SK-N-SH (cell line): ENCODE measurements at regions not wholly inside any gene's neighbourhood (a gene's known extent, or its start where the extent isn't known, plus 50 kb on each side); places are given as distances from the start of the nearest gene placed in this dataset.
"Not testable (repeated sequence)": the region's sequence is repeated elsewhere in the genome, so short reads cannot be mapped to it uniquely, and the experiment has no call there.

Source experiments
- CTCF ChIA-PET: fragments of 300-600, 350-600 bp; formaldehyde crosslinking; extraction: SDS; loops from one replicate; lab custom pipeline; 2021; lab: Yijun Ruan, JAX
- POLR2A ChIA-PET: fragments of 350-600 bp; sonication (Branson Sonifier 250); formaldehyde crosslinking; extraction: SDS; loops from one replicate; lab custom pipeline; 2020; ENCODE audit warnings: antibody characterized with exemption, inconsistent platforms; lab: Yijun Ruan, JAX
- DNase-seq: peaks from one replicate; pipeline ENCODE4 v3.0.0; 2012
- H2AFZ ChIP-seq: fragments of 200-600 bp; sonication (generic); 2 replicates; pipeline ENCODE4 v1.8.1; 2016; ENCODE audit warnings: antibody characterized with exemption, mild to moderate bottlenecking, low read depth
- H3F3A ChIP-seq: fragments of 200-600 bp; sonication (generic); replicated peaks from 2 replicates; pipeline ENCODE3; 2016; ENCODE audit warnings: antibody characterized with exemption, mild to moderate bottlenecking; ENCODE audit not compliant: insufficient read depth
- H3K27ac ChIP-seq, 2 experiments: fragments of 200-500 bp in 1 of 2; fragments of 200-600 bp in 1 of 2; sonication (Bioruptor generic) in 1 of 2; sonication (generic), shearing (Covaris generic) in 1 of 2; 2 replicates each; pipeline versions ENCODE4 v1.5.1 to v1.6.1; 2014 to 2016; ENCODE audit warnings: low read depth in 2 of 2, inconsistent platforms in 1 of 2, low read length in 1 of 2, mild to moderate bottlenecking in 1 of 2, mixed read lengths in 1 of 2
- H3K27me3 ChIP-seq: fragments of 200-600 bp; sonication (generic), shearing (Covaris generic); 2 replicates; pipeline ENCODE4 v1.6.1; 2016; ENCODE audit warnings: mixed run types; ENCODE audit not compliant: insufficient read depth
- H3K36me3 ChIP-seq, 2 experiments: fragments of 200-500 bp in 1 of 2; fragments of 200-600 bp in 1 of 2; sonication (Bioruptor generic) in 1 of 2; sonication (generic) in 1 of 2; replicated peaks in 1 of 2; 2 replicates each; pipeline versions ENCODE3 to v1.5.1; 2014 to 2016; ENCODE audit warnings: low read length in 1 of 2, mild to moderate bottlenecking in 1 of 2; ENCODE audit not compliant: insufficient read depth in 2 of 2, control insufficient read depth in 1 of 2
- H3K4me1 ChIP-seq, 2 experiments: fragments of 200-500 bp in 1 of 2; fragments of 200-600 bp in 1 of 2; sonication (Bioruptor generic) in 1 of 2; sonication (generic), shearing (Covaris generic) in 1 of 2; 2 replicates each; pipeline versions ENCODE4 v1.5.1 to v1.6.1; 2014 to 2016; ENCODE audit warnings: low read depth in 1 of 2, low read length in 1 of 2, mixed run types in 1 of 2; ENCODE audit not compliant: insufficient read depth in 2 of 2, control insufficient read depth in 1 of 2
- H3K4me2 ChIP-seq: fragments of 200-600 bp; sonication (generic), shearing (Covaris generic); 2 replicates; pipeline ENCODE4 v1.6.1; 2017; ENCODE audit warnings: mixed run types
- H3K4me3 ChIP-seq, 2 experiments: fragments of 200-500 bp in 1 of 2; fragments of 200-600 bp in 1 of 2; sonication (Bioruptor generic) in 1 of 2; sonication (generic), shearing (Covaris generic) in 1 of 2; 2 replicates each; pipeline versions ENCODE4 v1.5.1 to v1.8.1; 2014 to 2016; ENCODE audit warnings: low read depth in 2 of 2, inconsistent platforms in 1 of 2, low read length in 1 of 2, mild to moderate bottlenecking in 1 of 2, mixed read lengths in 1 of 2, moderate library complexity in 1 of 2
- H3K79me2 ChIP-seq: fragments of 200-600 bp; sonication (generic); 2 replicates; pipeline ENCODE4 v1.8.1; 2017; ENCODE audit warnings: mild to moderate bottlenecking; ENCODE audit not compliant: insufficient read depth
- H3K9ac ChIP-seq: fragments of 200-600 bp; sonication (generic); 2 replicates; pipeline ENCODE4 v1.6.1; 2017; ENCODE audit warnings: mixed run types
- H3K9me2 ChIP-seq: fragments of 200-600 bp; sonication (generic); 2 replicates; pipeline ENCODE4 v1.6.1; 2017; ENCODE audit warnings: mixed run types
- H3K9me3 ChIP-seq: fragments of 200-600 bp; sonication (generic); 2 replicates; pipeline ENCODE4 v1.6.1; 2017; ENCODE audit warnings: mixed run types, mild to moderate bottlenecking, moderate library complexity
- H4K20me1 ChIP-seq: fragments of 200-600 bp; sonication (generic); 2 replicates; pipeline ENCODE4 v1.6.1; 2017; ENCODE audit warnings: mild to moderate bottlenecking, mixed run types; ENCODE audit not compliant: insufficient read depth
- ELF1 ChIP-seq: IDR thresholded peaks from 2 replicates; pipeline ENCODE4 v1.4.0; 2012
- EZH2phosphoT487 ChIP-seq: fragments of 200-600 bp; sonication (generic); IDR thresholded peaks from 2 replicates; pipeline ENCODE4 v1.6.1; 2017; ENCODE audit warnings: low read depth, mixed run types, mild to moderate bottlenecking, antibody characterized with exemption, moderate library complexity, borderline replicate concordance
- FOSL2 ChIP-seq: IDR thresholded peaks from 2 replicates; pipeline ENCODE4 v1.4.0; 2012; ENCODE audit warnings: low read depth, mild to moderate bottlenecking, moderate library complexity, borderline replicate concordance
- FOXM1 ChIP-seq: IDR thresholded peaks from 2 replicates; pipeline ENCODE4 v1.4.0; 2012; ENCODE audit warnings: low read depth, mild to moderate bottlenecking
- JUND ChIP-seq: IDR thresholded peaks from 2 replicates; pipeline ENCODE4 v1.4.0; 2012
- MAX ChIP-seq: IDR thresholded peaks from 2 replicates; pipeline ENCODE4 v1.4.0; 2012; ENCODE audit warnings: low read depth
- RCOR1 ChIP-seq: fragments of 150-350 bp; IDR thresholded peaks from 2 replicates; pipeline ENCODE4 v1.6.1; 2017; ENCODE audit warnings: antibody characterized with exemption, low read length
- SIN3A ChIP-seq: IDR thresholded peaks from 2 replicates; pipeline ENCODE4 v1.6.1; 2012; ENCODE audit warnings: low read depth, mild to moderate bottlenecking, low read length, moderate library complexity, borderline replicate concordance
- USF1 ChIP-seq: IDR thresholded peaks from 2 replicates; pipeline ENCODE4 v1.4.0; 2012; ENCODE audit warnings: low read depth, borderline replicate concordance
- WGBS: methylation state at CpG from one replicate; pipeline ENCODE4 v1.1.6; 2017; ENCODE audit warnings: low lambda C conversion rate; 5-methylcytosine and 5-hydroxymethylcytosine counted together
- TF ChIP-seq, protein P1 (sequence below): IDR thresholded peaks from 2 replicates; pipeline ENCODE4; 2012
- TF ChIP-seq, protein P2 (sequence below): fragments of 150-350 bp; IDR thresholded peaks from 2 replicates; pipeline ENCODE4 v1.6.1; 2016; ENCODE audit warnings: mild to moderate bottlenecking, low read depth, low read length
- TF ChIP-seq, protein P3 (sequence below): IDR thresholded peaks from 2 replicates; pipeline ENCODE4 v1.6.1; 2012; ENCODE audit warnings: mild to moderate bottlenecking, low read depth, low read length, moderate library complexity

GRCh38 chr12:60212159-60213000 is 616.6 kb downstream of the SLC16A7 start:
- TF ChIP-seq, protein P1, sequence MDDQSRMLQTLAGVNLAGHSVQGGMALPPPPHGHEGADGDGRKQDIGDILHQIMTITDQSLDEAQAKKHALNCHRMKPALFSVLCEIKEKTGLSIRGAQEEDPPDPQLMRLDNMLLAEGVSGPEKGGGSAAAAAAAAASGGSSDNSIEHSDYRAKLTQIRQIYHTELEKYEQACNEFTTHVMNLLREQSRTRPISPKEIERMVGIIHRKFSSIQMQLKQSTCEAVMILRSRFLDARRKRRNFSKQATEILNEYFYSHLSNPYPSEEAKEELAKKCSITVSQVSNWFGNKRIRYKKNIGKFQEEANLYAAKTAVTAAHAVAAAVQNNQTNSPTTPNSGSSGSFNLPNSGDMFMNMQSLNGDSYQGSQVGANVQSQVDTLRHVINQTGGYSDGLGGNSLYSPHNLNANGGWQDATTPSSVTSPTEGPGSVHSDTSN = no peak
- TF ChIP-seq FOXM1 (no peak), JUND (no peak), MAX (no peak), USF1 (no peak), ELF1 (no peak), EZH2phosphoT487 (no peak), FOSL2 (no peak), RCOR1 (no peak), SIN3A (no peak)
- TF ChIP-seq, protein P2, sequence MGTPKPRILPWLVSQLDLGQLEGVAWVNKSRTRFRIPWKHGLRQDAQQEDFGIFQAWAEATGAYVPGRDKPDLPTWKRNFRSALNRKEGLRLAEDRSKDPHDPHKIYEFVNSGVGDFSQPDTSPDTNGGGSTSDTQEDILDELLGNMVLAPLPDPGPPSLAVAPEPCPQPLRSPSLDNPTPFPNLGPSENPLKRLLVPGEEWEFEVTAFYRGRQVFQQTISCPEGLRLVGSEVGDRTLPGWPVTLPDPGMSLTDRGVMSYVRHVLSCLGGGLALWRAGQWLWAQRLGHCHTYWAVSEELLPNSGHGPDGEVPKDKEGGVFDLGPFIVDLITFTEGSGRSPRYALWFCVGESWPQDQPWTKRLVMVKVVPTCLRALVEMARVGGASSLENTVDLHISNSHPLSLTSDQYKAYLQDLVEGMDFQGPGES = no peak
- TF ChIP-seq, protein P3, sequence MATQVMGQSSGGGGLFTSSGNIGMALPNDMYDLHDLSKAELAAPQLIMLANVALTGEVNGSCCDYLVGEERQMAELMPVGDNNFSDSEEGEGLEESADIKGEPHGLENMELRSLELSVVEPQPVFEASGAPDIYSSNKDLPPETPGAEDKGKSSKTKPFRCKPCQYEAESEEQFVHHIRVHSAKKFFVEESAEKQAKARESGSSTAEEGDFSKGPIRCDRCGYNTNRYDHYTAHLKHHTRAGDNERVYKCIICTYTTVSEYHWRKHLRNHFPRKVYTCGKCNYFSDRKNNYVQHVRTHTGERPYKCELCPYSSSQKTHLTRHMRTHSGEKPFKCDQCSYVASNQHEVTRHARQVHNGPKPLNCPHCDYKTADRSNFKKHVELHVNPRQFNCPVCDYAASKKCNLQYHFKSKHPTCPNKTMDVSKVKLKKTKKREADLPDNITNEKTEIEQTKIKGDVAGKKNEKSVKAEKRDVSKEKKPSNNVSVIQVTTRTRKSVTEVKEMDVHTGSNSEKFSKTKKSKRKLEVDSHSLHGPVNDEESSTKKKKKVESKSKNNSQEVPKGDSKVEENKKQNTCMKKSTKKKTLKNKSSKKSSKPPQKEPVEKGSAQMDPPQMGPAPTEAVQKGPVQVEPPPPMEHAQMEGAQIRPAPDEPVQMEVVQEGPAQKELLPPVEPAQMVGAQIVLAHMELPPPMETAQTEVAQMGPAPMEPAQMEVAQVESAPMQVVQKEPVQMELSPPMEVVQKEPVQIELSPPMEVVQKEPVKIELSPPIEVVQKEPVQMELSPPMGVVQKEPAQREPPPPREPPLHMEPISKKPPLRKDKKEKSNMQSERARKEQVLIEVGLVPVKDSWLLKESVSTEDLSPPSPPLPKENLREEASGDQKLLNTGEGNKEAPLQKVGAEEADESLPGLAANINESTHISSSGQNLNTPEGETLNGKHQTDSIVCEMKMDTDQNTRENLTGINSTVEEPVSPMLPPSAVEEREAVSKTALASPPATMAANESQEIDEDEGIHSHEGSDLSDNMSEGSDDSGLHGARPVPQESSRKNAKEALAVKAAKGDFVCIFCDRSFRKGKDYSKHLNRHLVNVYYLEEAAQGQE = no peak
- TF ChIP-seq, all 33 proteins: peak for 0
- H3K36me3 ChIP-seq = no peaks in the 10 kb centered on the region
- no peaks in the 10 kb centered on the region for H3F3A ChIP-seq
- H3K4me3 ChIP-seq = no peak overlapping the region
- 15% methylated on average over 3 of the region's 3 CpGs for WGBS
- no peaks in the 10 kb centered on the region for H4K20me1 ChIP-seq
- no peak overlapping the region for H3K4me2 ChIP-seq
- no peaks in the 10 kb centered on the region for H3K9me3 ChIP-seq
- H3K79me2 ChIP-seq = no peaks in the 10 kb centered on the region
- H3K27ac ChIP-seq = no peak overlapping the region
- H3K9me2 ChIP-seq = no peaks in the 10 kb centered on the region
- no peak overlapping the region for H2AFZ ChIP-seq
- ChIA-PET POLR2A (no interaction called here), CTCF (no interaction called here)
- no peak for DNase-seq
- H3K4me1 ChIP-seq = no peaks in the 10 kb centered on the region
- H3K9ac ChIP-seq = no peak overlapping the region
- no peaks in the 10 kb centered on the region for H3K27me3 ChIP-seq

GRCh38 chr12:60213272-60213671 is 617.4 kb downstream of the SLC16A7 start:
- H3F3A ChIP-seq, H3K9me3 ChIP-seq, H3K27ac ChIP-seq, H3K79me2 ChIP-seq, POLR2A ChIA-PET, H2AFZ ChIP-seq, H4K20me1 ChIP-seq, H3K27me3 ChIP-seq, H3K4me2 ChIP-seq, DNase-seq, H3K9me2 ChIP-seq, H3K4me3 ChIP-seq, H3K36me3 ChIP-seq, H3K9ac ChIP-seq, H3K4me1 ChIP-seq, CTCF ChIA-PET: not testable (repeated sequence)
- 9% methylated on average over 3 of the region's 3 CpGs for WGBS
